Renal cortical epithelial cell (primary cell): ENCODE measurements at regions not wholly inside any gene's neighbourhood (a gene's known extent, or its start where the extent isn't known, plus 50 kb on each side); places are given as distances from the start of the nearest gene placed in this dataset.

Experiments
- DNase-seq: peaks from one replicate; pipeline ENCODE4 v3.0.0-alpha.2; 2011; ENCODE audit warnings: low read depth

DNA sequence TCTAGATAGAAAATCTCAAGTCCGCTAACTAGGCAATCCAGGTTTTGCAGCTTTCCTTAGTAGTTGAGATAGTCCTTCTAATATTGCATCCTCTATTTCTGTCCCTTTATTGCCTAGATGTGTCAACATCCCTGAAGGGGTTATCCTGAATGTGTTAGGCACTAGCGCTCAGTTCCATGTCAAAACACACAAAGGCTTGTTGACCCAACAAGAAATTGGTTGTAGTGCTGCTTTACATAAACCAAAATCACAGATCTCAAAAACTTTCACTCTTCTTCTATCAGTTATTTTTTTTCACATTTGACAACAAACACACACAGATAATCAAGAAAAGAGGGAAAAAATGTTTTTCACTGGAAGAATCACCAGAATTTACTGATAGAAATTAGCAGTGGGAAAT lies 51.4 kb upstream of the SOX2 start:
- no peak for DNase-seq

DNA sequence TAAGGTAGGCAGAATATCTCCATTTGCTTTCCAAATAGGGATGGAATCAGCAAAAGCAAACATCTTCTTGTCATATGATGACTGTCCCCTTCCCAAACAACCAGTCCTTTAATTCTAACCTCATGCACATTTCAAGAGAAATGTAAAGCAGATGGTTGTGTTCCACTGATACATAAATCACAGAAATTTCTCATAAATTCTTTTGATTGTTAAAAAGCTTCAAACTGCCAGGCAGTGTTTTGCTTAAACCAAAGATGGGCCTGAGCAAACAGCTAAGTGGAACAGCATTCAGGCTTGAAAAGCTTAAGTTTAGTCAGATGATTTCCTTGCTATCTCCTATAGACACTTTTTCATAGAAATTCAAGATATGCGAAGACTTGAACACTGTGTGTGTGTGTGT lies 74.3 kb upstream of the SOX2 start:
- DNase-seq, result no peak

DNA sequence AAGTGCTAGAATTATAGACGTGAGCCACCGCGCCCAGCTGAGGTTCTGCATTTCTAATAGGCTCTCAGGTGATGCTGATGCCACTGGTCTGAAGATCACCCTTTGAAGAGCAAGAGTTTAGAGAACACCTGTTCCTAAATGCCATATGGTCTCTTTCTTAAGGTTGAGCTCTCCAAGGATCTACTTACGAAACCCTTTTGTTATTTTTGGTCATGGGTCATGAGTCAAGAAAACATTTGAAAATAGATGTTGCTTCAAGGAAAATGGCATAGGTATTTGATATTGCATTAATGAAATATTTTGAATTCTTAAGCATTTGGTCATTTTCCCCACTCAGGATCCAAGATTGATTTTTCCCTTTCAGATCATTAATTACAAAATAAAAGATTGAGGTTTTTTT lies 74.7 kb upstream of the SOX2 start:
- peak; percentile 75 for DNase-seq

- DNase-seq, result peak; percentile 55
These were observed 76.6 kb upstream of the SOX2 start for GRCh38 chr3:181635141-181635540.

DNA sequence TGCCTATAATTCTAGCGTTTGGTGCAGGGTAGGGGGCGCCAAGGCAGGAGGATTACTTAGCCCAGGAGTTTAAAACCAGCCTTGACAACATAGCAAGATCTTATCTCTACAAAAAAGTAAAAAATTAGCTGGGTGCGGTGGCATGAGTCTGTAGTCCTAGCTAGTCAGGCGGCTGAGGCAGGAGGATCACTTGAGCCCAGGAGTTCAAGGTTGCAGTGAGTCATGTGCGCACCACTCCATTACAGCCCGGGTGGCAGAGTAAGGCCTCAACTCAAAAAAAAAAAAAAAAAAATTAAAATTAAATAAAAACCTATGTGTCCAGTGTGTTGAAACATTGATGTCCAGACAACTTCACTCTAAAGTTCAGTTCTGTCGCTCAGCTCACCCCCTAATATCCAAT lies 78.2 kb upstream of the SOX2 start:
- no peak for DNase-seq

GRCh38 chr3:181631901-181632300 lies 79.8 kb upstream of the SOX2 start:
- DNase-seq, result no peak

DNA sequence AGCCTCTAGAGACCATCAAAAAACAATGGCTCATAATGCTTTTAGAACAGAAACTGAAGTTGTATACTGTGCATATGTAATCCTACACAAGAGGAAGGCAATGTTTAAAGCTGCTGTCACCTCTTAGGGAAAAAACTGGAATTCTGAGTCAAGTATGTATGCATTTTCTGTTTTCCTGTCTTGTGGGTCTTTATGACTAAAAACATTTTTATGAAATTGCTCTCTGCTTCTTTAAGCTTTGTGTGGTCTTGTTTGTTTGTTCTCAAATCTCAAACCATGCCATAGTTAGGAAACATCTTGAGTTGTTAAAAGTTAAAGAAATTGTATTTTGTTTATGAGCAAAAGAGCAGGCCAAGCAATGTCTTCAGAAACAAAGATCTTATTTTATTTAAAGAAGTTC lies 80.9 kb upstream of the SOX2 start:
- no peak for DNase-seq

DNA sequence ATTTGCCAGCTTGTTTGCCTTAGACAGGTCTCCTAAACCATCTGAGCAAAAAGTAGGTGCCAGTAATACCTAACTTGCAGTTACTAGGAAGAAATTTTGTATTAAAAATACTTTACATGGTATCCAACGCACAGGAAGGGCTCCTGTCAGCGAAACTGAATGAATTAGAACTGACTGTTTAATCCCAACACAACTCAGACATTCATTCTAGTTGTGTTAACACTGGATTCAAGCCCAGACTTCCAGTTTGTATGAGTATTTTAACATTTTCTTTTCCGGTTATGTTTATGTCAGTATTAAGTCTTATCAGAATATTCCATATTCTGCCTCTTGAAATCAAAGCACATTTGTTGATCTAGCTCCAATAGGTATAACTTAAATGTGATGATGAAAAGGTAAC lies 82.0 kb upstream of the SOX2 start:
- no peak for DNase-seq

GRCh38 chr3:181629029-181629428 lies 82.7 kb upstream of the SOX2 start:
- DNase-seq, result peak; percentile 46

DNA sequence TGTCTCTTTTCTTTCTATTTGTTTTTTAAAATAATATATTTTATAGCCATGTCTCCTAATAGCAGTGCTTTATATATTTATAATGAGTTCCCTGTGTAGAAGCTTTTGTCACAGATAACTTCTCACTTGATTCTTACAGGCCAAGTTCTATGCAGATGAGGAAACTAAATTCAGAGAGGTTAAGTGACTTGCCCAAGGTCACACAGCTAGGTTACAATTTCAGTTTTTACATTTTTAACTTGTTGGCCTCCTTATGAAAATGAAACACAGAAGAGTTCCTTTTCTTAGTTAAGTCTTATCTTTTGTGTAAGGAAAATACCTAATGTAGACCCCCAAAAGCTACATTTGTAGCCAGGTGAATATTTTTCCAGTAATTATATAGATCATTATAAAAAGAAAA lies 83.3 kb upstream of the SOX2 start:
- DNase-seq, result no peak

GRCh38 chr3:181626036-181626435 lies 85.7 kb upstream of the SOX2 start:
- no peak for DNase-seq

- DNase-seq, result peak; percentile 95
These were observed 87.6 kb upstream of the SOX2 start for GRCh38 chr3:181623924-181624694.

DNA sequence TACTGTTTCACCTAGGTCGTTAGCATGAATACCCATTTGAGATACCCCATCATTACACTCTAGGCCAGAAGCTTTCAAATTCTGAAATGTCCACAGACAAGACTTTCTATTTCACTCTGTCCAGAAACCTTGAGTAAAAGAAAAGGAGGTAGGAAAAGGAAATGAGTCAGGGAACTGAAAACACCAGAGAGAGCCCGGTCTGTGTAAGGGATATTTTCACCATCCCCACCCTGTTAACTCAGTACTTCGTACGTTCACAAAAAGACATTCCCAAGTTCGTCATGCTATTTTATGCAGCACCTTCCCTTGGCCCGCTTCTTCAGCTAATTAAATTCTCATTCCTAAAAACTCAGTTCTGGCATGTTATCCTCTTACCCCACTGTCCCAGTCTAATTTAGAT lies 89.4 kb upstream of the SOX2 start:
- peak; percentile 47 for DNase-seq

- DNase-seq, result no peak
These were observed 91.8 kb upstream of the SOX2 start for GRCh38 chr3:181619897-181620296.

DNA sequence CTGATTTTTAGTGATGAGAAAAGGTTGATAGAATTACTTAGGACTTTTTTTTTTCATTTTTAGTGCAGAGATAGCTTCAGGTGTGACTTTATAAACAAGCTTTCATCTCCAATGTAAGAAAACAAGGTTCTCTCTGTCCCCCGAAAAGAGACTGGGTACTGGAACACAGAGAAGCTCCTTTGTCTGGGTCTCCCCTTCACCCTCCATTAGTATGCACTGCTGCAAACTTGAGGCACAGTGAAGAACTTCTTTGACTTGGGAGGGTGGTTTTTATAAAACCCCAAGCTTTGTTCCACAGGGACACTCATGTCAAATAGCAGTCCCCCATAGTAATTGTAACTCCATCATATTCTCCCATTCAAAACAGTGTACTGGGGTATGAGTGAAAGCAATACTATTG lies 93.5 kb upstream of the SOX2 start:
- no peak for DNase-seq

GRCh38 chr3:181616088-181617070 lies 95.3 kb upstream of the SOX2 start:
- DNase-seq, result no peak

DNA sequence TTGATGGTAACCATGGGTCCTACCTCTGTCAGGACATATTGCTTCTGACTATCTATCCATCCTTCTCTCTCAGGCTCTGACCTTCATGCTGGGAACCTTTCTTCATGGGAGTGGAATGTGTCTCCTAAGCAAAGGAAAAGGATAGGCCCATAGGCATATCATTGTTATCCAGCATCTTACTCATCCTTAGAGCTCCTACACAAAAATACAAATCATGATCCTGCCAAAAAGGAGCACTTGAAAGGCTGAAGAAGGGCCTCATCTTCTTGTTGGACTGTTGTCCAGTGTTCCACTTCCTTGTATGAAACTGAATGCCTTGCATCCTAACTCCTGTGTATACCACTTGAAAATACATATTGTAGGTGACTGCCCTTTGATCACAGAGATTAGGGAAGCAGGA lies 96.1 kb upstream of the SOX2 start:
- DNase-seq, result no peak

GRCh38 chr3:181614878-181615277 lies 96.8 kb upstream of the SOX2 start:
- DNase-seq, result no peak

DNA sequence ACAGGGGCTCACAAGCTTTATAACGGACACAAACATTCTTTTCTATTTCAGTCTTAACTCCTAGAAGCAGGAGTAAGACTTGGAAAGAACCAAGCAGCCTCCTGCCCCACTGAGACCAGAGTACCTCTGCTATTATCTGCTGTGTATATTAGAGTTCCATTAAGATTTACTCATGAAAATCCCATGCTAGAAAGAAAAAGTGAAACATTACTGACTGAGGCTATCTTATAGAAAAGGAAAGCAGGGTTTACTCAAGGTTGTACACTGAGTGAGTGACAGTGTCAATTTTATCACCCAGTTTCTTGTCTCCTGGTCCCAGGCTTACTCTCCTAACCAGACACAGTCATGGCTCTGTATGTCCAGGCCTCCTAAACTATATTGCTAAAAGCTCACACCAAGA lies 97.9 kb upstream of the SOX2 start:
- DNase-seq, result no peak

- no peak for DNase-seq
These were observed 98.5 kb upstream of the SOX2 start for GRCh38 chr3:181613191-181613590.

DNA sequence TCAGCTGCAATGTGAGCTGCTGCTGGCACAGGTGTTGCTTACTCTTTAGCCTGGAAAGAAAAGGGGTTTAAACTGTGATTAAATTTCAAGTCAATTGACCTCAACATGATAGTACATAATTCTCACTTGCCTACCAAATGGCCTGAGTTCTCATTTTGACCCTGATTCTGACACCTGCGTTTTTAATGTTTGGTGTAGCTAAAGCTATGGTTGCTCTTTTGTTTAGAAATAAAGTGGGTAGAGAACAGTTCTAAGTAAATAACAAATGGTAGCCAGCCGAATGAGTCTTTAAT lies 100.8 kb upstream of the SOX2 start:
- DNase-seq, result no peak

GRCh38 chr3:181610083-181610972 lies 101.4 kb upstream of the SOX2 start:
- no peak for DNase-seq
